ENCODE measurements at regions not wholly inside any gene's neighbourhood (a gene's known extent, or its start where the extent isn't known, plus 50 kb on each side); places are given as distances from the start of the nearest gene placed in this dataset.

GRCh38 chr18:1618364-1618763 is 713.7 kb downstream of the ADCYAP1 start:
- no peak for TF ChIP-seq CTCF (IDR thresholded peaks at IDR 0.05; ENCODE audit: low read depth, low read length)

GRCh38 chr18:1619507-1619906 is 714.8 kb downstream of the ADCYAP1 start:
- no peak for TF ChIP-seq CTCF (IDR thresholded peaks at IDR 0.05; ENCODE audit: low read depth, low read length)
- H3K4me3 ChIP-seq (ENCODE audit: low read depth, low read length) = no peak overlapping the region

More at GRCh38 chr18:1618364-1618763, 713.7 kb downstream of the ADCYAP1 start:
- no peak overlapping the region for H3K4me3 ChIP-seq (ENCODE audit: low read depth, low read length)

GRCh38 chr18:1624612-1625011 is 719.9 kb downstream of the ADCYAP1 start:
- no peak overlapping the region for H3K4me3 ChIP-seq (ENCODE audit: low read depth, low read length)
- no peak for TF ChIP-seq CTCF (IDR thresholded peaks at IDR 0.05; ENCODE audit: low read depth, low read length)

- H3K4me3 ChIP-seq (ENCODE audit: low read depth, low read length) = no peak overlapping the region
- no peak for TF ChIP-seq CTCF (IDR thresholded peaks at IDR 0.05; ENCODE audit: low read depth, low read length)
Measured at GRCh38 chr18:1627494-1627893, 722.8 kb downstream of the ADCYAP1 start.

- TF ChIP-seq CTCF (IDR thresholded peaks at IDR 0.05; ENCODE audit: low read depth, low read length) = no peak
- H3K4me3 ChIP-seq (ENCODE audit: low read depth, low read length) = no peak overlapping the region
Measured at GRCh38 chr18:1648712-1649111, 744.0 kb downstream of the ADCYAP1 start.

- TF ChIP-seq CTCF (IDR thresholded peaks at IDR 0.05; ENCODE audit: low read depth, low read length) = no peak
- no peak overlapping the region for H3K4me3 ChIP-seq (ENCODE audit: low read depth, low read length)
Measured at GRCh38 chr18:1652018-1652417, 747.3 kb downstream of the ADCYAP1 start.

- no peak overlapping the region for H3K4me3 ChIP-seq (ENCODE audit: low read depth, low read length)
- TF ChIP-seq CTCF (IDR thresholded peaks at IDR 0.05; ENCODE audit: low read depth, low read length) = no peak
Measured at GRCh38 chr18:1653873-1654272, 749.2 kb downstream of the ADCYAP1 start.

All from WI38 (cell line).